ENCODE measurements at regions not wholly inside any gene's neighbourhood (a gene's known extent, or its start where the extent isn't known, plus 50 kb on each side); places are given as distances from the start of the nearest gene placed in this dataset.
A peak's percentile ranks its signal among the peaks of the same experiment; 100 is the strongest.

DNA sequence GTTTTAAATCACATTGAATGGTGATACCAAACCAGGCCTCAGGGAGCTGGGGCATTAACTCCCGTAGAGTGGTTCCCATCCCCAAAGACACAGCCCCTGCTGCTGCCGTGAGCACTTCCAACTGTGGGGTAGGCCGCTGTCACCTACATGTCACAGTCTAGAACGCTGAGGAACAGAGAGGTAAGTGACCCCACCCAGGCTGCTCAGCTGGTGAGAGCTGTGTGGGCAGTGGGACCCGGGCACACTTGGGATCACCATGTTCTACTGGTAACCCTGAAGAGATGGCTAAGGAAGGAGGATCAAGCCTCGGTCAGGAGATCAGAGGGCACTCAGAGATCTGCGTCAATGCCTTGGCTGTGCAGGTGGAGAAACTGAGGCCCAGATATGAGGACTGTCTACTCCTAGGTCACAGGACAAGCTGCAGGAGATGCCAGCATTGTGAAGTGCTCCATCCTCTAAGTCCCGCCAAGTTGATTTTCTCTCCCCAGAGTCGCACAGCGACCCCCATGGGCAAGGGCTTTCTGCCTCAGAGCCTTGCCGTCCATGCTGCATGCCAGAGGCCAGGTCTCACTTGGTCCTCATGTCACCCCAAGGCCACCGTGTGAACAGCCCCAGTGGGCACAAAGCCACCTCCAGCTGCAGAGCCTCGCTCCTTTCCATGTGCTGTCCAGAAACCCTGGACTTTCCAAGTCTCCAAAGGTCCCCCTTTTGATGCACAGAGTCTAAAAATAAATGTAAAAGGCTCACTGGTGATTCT is 144.2 kb upstream of the OTOS start:
- DNase-seq, result no peak

DNA sequence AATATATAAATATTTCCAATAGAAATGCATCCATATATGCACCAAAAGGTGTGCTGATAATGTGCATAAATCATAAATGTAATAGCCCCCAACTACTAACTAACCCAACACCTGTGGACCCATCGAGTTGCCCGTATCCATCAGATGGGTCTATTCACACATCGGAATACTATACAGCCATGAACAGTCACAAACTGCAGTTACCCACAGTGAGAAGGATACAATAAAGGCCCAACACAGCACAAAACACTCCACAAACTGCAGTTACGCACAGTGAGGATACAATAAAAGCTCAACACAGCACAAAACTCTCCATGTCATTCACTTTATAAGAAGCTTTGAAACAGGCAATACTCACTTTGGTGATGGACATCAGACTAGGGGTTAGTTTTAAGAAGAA is 145.3 kb upstream of the OTOS start:
- no peak for DNase-seq

DNA sequence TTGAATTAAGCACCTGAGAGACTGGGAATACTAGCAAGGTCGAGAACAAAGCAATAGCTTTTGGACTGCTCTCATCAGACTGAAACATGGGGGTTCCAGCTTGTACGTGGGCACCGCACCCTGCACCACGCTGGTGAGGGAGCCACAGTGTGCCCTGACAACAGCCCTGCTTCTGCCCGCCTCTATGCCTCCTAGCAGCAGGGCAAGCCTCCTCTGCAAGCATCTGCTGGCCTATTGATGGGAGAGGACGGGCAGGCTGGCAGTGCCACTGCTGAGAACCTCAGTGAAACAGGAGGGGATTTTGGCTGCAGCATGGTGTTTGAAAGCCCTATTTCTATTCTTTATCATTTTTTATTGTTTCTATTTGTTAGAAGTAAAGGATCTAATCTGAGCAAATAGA is 146.1 kb upstream of the OTOS start:
- DNase-seq, result no peak

DNA sequence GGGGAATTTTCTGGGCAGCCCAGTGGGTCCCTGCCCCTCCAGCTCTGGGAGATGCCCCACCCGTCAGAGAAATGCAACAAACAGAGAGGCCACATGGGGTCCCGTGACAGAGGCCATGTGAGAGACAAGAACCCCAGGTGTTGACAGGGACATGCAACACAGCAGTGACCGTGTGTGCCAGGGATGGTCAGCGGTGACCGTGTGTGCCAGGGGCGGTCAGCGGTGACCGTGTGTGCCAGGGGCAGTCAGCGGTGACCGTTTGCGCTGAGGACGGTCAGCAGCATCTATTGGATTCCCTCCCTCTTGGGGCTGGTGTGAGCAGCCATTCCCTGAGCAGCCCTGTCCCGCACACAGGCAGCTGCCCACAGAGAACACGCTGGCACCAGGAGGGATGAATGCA is 146.6 kb upstream of the OTOS start:
- DNase-seq, result no peak

DNA sequence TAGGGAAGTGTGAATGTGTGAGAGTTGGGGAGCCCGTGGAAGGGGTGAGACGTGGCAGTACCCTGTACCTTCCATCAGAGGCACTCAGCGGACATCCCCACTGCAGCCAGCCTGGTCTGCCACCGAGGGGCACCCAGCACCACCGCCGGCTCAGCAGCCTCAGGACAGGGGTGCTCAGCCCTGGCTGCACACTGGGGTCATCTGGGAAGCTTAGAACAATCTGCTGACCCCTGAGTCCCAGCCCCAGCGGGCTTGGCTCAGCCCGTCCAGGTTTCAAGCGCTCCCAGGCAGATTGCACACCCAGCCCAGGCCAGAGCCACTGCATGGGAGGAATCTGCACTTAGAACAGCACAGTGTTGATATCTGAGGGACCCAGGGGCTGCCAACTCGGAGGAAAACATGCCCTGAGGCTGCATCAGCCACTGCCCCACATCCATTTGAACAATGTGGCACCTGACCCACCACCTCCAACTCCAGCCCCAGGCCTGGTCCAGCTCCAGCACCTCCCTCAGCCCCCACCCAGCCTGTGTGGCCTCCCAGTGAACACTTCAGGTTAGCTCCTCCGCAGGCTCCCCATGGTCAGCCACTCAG is 147.1 kb upstream of the OTOS start:
- DNase-seq, result no peak

DNA sequence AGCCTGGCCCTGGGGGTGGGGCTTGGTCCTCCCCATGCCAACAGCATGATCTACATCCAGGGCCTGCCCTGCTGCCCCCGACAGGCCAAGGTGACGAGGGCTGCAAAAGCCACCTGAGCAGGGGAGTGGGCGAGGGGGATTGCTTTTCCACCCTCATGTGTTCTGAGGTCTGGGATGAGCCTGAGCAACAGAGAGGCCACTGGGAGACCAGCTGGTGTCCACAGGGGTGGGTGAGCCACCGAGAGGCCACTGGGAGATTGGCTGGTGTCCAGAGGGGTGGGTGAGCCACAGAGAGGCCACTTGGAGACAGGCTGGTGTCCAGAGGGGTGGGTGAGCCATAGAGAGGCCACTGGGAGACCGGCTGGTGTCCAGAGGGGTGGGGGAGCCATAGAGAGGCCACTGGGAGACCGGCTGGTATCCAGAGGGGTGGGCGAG is 147.4 kb upstream of the GPC1 start:
- no peak for DNase-seq

DNA sequence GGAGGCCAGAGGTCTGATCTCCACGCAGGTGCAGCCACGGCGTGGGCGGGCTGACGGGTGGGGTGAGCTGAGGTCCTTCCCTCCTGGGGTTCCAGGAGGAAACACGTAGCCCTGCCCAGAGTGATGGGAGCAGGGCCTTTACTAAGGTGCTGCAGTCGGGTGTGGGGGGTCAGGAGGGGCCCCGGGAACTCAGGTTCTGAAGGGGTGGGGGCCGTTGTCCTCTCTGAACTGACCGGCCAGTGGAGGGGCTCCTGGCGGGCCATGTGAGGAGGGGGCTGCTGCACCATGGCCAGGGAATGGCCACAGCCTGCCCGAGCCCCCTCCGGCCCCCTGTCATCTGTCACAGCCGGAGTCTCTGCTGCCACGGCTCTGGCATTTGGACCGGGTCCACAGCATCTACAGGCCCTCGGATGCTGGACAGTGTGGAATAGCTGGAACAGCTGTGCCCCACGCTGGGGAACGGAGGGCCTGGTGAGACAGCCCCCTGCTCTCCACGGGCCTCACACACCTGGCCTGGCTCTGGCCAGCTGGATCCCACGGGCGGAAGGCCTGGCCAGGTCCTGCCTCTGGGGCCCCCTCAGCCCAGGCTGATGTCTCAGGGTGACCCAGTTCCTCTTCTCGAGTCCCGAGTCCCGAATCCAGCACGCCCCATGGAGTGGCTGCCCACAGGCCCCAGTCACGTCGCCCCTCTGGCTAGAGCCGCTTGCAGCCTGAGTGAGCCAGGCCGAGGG is 145.6 kb upstream of the GPC1 start:
- no peak for DNase-seq

DNA sequence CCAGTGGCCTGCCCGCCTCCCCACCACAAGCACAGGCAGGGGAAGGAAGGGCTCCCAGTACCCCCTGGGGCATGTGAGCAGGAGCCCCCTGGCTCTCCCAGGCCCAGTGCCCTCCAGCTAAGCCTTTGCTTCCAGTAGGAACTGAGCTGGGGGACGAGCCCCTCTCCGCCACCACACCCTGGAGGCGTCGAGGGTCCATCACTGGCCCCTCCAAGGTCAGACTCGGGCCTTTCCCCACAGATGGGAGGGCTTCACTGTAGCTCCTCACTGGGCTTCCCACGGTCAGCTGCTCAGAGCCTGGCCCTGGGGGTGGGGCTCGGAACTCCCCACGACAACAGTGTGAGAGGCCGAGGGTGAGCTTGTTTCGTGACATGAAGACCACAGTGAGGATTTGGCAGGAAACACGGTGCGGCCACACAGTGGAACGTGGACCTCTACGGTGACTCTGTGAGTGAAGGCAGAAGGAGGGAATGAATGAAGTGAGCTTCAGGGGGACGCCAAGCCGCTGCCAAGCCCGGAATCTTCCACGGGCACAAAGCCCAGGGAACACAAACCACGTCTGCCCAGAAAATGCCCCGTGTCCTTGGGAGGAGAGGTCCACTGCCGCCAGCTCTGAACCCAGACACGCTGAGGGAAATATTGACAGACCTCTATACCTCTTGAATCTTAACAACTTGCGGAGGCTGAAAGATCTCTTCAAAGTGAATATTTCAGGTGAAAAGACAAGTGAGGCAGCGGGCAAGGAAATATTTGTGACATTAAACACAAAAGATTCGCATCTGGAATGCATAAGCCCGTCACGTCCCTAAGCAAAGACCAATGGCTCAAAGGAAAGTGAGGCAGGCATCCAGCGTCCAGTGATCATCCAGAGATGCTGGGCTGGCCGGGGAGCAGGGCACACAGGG is 144.8 kb upstream of the GPC1 start:
- DNase-seq, result no peak

DNA sequence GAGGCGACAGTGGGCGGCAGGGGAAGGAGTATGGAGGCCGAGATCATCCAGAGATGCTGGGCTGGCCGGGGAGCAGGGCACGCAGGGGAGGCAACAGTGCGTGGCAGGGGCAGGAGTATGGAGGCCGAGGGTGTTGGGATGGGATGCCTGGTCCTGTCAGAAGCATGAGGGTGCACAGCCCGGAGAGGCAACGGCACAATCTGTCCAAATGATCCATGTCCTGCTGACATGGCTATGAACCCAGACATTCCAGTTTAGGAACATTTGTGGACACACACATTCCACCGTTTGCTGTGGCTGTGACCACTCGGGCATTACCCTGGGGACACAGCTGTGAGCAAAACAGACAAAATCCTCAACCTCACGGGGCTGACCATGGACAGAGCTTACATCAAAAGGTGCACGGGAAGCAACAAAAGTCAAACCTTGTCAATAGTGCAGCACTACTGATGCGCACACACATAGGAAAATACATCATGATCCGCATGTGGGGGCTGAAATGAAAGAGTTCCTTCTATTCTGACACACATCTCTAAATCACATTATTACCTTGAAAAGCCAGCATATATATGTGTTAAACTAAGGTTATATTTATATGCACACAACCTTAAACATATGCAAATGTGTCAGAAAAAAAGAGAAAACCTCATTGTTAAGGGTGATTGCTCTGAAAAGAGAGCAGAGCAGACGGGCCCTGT is 144.0 kb upstream of the GPC1 start:
- DNase-seq, result no peak

DNA sequence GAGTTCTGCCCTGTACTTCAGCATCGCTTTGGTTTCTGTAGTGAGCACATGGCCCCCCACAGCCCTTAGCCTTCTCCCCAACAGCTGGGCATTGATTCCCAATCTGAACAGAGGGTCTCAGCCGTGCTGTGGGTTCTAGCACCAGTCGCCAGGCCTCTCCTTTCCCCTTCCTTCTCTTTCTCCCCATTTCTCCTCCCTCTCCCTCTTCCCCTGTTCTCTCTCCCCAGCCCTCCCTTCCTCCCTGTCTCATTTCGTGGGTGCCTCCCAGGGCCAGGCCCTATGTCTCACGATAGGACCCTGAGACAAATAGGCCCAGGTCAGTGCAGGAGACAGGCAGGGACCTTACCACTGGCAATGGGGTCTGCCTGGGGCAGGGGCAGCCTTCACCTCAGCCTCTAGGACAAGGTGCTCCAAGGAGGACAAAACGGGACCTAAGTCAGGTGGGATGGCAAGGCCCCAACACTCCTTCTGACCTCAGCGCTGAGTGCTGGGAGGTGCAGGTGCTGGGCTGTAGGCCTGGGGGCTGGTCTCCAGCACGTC is 143.4 kb upstream of the GPC1 start:
- no peak for DNase-seq

DNA sequence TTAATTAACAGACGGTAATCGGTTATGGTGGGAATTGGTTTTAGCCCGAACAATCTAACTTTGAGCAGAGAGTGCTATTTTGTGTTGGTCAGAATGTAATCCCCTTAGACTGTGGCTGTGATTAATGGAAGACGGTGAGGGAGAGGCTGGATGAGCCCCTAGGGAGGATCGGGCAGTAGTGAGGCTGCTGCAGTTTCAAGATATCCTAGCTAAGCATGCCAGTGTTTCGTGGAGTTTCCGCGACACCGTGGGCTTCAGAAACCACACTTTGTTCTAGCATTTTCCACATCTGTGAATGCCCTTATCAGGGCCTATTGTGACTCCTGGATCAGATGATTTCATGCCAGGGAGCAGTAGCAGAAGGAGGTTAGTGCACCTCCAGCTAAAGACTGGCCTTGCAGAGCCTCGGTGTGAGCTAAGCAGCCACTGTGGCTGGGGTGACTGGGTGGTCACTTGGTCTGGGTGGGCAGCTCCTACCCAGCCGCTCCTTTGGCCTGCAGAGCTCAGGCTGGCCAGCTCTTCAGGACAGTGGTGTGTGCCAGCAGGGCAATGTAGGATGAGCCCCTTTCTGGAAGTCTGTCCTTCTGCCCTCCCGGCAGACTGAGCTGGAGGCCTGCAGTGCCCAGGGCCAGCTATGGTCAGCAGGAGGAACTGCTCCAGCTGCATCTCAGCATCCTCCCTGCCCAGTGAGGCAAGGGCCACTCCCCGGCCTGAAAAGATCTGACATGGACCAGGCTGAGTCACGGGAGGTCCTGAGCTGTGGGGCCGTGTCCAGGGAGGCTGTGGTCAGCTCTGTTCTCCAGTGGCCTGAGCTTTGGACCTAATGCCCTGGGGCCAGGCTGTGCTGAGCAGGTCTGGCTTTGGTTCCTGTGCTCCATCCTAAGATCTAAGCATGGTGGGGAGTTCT is 142.6 kb upstream of the GPC1 start:
- DNase-seq, result no peak

DNA sequence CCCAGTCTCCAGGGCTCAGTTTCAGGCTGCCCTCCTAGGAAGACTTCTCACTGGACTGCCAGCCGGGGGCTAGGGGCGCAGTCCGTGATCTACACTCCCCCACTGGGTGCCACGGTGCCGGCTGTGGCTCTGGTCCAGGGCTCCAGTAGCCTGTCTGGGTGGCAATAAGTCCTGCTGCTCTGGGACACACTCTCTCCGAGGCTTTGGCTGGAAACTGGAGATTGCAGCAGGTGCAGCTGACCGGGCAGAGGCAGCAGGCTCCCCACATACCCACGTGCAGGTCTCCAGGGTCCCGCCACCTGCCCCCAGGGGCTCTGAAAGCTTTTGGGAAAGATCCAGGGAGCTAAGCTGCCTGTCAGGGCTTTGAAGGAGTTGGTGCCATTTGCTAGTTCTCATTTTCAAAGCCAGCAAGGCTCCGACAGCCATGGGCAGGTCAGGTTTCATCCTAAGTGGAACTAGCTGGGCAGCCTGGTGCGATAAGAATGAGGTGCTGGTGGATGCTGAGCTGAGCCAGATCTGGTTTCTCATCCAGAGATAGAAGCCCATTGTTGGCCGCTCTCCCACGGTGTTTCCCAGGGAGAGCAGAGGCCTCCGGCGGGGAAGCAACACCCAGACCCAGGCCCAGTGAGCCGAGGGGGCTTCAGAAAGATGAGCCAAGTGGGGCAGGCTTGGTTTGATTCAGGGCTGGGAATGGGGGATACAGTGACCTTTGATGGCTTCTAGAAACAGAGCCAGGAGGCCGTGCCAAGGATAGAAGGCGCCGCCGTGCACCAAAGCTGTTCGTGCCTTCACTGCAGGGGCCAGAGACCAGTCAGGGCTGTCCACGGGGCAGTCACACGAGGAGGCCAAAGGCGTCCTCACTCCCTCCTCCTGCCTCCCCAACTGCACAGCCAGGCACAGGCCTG is 141.7 kb upstream of the GPC1 start:
- DNase-seq, result peak in 1 of 2 donors; percentile 8

DNA sequence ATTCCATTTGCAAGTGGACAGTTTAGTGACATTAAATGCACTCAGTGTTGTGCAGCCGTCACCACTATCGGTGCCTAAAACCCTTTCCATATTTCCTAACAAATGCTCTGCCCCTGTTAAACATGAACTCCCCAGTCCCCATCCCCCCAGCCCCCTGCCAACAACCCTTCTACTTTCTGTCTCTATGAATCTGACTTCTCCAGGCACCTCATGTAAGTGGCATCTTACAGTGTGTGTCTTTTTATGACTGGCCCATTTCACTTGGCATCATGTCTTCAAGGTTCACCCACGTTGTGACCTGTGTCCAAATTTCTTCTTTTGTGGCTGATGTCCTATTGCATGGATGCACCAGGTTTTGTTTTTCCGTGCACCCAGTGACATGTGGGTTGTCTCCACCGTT is 140.9 kb upstream of the GPC1 start:
- no peak for DNase-seq

DNA sequence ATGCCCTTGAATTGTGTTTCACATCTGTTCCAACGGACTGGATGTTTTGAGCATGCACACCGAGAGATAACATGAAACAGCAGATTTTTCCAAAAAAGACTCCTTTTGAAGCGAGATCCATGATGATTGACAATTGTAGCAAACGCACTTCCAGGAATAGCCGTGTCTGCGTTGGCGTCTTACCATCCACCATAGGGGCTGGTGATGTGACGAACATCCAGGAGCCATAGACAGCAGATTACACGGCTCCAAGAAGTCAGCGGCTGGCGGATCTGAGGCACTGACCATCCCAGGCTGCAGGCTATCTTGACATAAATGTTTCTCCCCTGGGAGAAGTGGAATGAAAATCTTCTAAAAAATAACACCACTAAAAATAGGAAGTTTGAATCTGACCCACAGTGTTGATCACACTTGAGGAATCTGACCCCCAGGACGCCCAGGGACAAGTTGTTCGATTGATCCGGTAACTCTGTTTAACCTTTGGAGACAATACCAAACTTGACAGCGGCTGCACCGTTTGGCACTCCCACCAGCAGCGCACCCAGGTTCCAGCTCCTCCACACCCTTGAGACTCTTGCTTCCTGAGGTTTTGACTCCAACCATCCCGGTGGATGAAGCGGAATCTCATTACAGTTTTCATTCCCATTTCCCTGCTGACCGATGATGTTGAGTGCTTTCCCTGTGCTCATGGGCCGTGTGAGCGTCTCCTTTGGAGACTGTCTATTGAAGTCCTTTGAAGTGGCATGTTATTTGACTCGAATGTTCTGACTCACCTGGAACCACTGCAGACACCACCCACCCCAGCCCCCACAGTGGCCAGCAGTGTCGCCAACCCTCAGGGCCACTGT is 140.0 kb upstream of the GPC1 start:
- no peak for DNase-seq

DNA sequence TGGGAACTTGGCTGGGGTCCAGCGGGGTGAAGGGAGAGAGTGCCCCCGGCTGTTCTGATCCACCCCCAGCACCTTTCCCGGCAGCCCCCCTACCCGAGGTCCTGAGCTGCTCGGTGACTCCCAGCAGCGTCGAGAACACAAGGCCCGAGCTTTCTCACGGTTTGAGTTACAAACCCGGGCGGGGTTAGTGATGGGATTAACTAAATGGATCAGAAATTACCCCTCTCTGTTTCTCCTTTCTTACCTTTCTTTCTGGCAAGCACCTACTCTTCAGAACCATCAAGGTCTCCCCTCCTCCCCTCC is 139.4 kb upstream of the GPC1 start:
- no peak for DNase-seq

DNA sequence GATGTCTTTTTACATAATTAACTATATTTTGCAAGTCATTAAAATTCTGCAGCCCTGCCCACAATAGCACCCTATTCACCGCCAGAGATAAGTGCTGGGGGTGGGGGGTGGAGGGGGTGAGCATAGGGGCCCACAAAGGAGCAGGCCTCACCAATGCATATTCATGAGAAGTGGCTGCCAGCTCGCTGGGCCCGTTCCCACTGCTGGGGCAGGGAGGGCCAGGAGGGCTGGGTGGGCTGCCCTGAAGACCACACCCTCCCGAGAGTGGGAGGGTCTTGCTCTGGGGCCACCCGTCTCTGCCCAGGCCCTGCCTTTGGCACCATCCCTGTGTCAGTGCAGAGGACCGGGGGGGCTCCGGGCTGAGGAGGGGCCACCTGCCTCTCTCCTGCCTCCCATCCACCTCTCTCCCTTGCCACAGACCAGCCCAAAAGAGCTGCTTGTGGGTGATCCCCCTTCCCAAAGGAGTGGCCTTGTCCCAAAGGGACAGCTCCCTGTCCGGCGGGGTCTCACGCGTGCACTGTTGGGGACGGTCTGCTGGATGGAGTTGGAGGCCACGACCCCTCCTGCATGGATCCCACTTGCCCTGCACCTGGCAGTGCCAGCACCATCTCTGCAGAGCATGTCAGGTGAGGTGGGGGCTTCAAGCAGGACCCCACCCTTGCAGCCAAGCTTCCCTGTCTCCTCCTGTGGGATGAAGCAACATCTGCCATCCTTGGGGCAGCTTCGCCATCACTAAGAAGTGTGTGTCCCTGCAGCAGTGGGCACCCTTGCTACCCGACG is 138.8 kb upstream of the GPC1 start:
- DNase-seq, result no peak

Data from right lung (tissue), 2 donors.